Fibroblast of lung (primary cell): ENCODE measurements at regions not wholly inside any gene's neighbourhood (a gene's known extent, or its start where the extent isn't known, plus 50 kb on each side); places are given as distances from the start of the nearest gene placed in this dataset.

Source experiments
- DNase-seq, 2 donors: peaks; one replicate each; pipeline versions ENCODE4 v3.0.0 to v3.0.0-alpha.2; 2010; ENCODE audit warnings: low read depth in 2 of 2
- H2AFZ ChIP-seq: 2 replicates; pipeline ENCODE4 v1.5.1; 2012; ENCODE audit warnings: low read length, control low read depth, inconsistent platforms
- H3K27ac ChIP-seq: 2 replicates; pipeline ENCODE4 v1.5.1; 2011; ENCODE audit warnings: low read length, control low read depth; ENCODE audit not compliant: insufficient read depth
- H3K27me3 ChIP-seq: 2 replicates; pipeline ENCODE4 v1.5.1; 2011; ENCODE audit warnings: mild to moderate bottlenecking, low read length; ENCODE audit not compliant: control insufficient read depth, insufficient read depth
- H3K36me3 ChIP-seq: 2 replicates; pipeline ENCODE4 v1.5.1; 2011; ENCODE audit warnings: low read length; ENCODE audit not compliant: control insufficient read depth, insufficient read depth
- H3K4me1 ChIP-seq: 2 replicates; pipeline ENCODE4 v1.5.1; 2011; ENCODE audit warnings: low read length; ENCODE audit not compliant: control insufficient read depth, insufficient read depth; ENCODE audit errors: extremely low read depth
- H3K4me2 ChIP-seq: 2 replicates; pipeline ENCODE4 v1.5.1; 2011; ENCODE audit warnings: low read length, control low read depth; ENCODE audit not compliant: insufficient read depth; ENCODE audit errors: extremely low read depth
- H3K4me3 ChIP-seq, 4 experiments: fragments of 200-600 bp in 1 of 4; sonication (generic) in 1 of 4; replicated peaks in 1 of 4; 2 replicates each; pipeline ENCODE4 v1.5.1; 2011 to 2016; ENCODE audit warnings: low read length in 4 of 4, low read depth in 3 of 4, mild to moderate bottlenecking in 3 of 4, control low read depth in 2 of 4, inconsistent platforms in 1 of 4, mixed read lengths in 1 of 4; ENCODE audit not compliant: insufficient read depth in 1 of 4; ENCODE audit errors: control extremely low read depth in 1 of 4
- H3K79me2 ChIP-seq: 2 replicates; pipeline ENCODE4 v1.5.1; 2012; ENCODE audit warnings: mild to moderate bottlenecking, low read length, inconsistent platforms; ENCODE audit not compliant: control insufficient read depth, insufficient read depth
- H3K9ac ChIP-seq: 2 replicates; pipeline ENCODE4 v1.5.1; 2011; ENCODE audit warnings: mild to moderate bottlenecking, low read length, control low read depth; ENCODE audit not compliant: insufficient read depth
- H3K9me3 ChIP-seq: 2 replicates; pipeline ENCODE4 v1.5.1; 2012; ENCODE audit warnings: low read depth, low read length; ENCODE audit not compliant: control insufficient read depth, insufficient read depth
- H4K20me1 ChIP-seq: 2 replicates; pipeline ENCODE4 v1.5.1; 2011; ENCODE audit warnings: low read length; ENCODE audit not compliant: control insufficient read depth, insufficient read depth; ENCODE audit errors: extremely low read depth
- CTCF ChIP-seq, 2 donors: IDR thresholded peaks in 1 of 2; conservative IDR thresholded peaks in 1 of 2; 1 replicate in 1 of 2; 2 replicates in 1 of 2; pipeline ENCODE4 v1.5.1; 2011 to 2012; ENCODE audit warnings: low read length in 2 of 2, control low read depth in 1 of 2, inconsistent platforms in 1 of 2, low read depth in 1 of 2, mild to moderate bottlenecking in 1 of 2
- EZH2 ChIP-seq: IDR thresholded peaks from 2 replicates; pipeline ENCODE4 v1.5.1; 2012; ENCODE audit warnings: low read length, control low read depth, mild to moderate bottlenecking; ENCODE audit errors: missing control alignments

DNA sequence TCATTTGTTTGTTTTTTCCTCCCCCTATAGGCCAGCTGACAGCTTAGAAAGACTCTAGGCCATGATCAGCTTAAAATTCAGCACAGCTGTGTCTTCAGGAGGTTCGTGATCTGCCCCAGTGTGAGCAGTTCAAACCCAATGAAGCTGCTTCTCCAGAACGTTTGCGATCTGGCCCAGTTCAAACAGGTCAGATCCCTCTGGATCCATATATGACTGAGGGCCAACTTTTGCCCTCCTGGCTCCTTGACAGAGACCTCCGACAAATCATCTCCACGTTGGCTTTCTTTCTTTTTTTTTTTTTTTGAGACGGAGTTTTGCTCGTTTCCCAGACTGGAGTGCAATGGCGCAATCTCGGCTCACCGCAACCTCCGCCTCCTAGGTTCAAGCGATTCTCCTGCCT, 50.2 kb upstream of the ATF7IP2 start:
- no peak overlapping the region for H3K27ac ChIP-seq
- no peaks in the 10 kb centered on the region for H3K79me2 ChIP-seq
- no peak overlapping the region for H2AFZ ChIP-seq
- H3K4me1 ChIP-seq, result no peaks in the 10 kb centered on the region
- no peaks in the 10 kb centered on the region for H3K36me3 ChIP-seq
- H4K20me1 ChIP-seq, result no peaks in the 10 kb centered on the region
- no peak overlapping the region for H3K4me2 ChIP-seq
- no peak for DNase-seq
- no peak overlapping the region for H3K9ac ChIP-seq
- TF ChIP-seq CTCF (conservative IDR thresholded peaks at IDR 0.05 in 1 of 2, IDR thresholded peaks at IDR 0.05 in 1 of 2; ENCODE audit: low read depth in 1 of 2, low read length in 2 of 2) (no peak), EZH2 (no peak)
- H3K27me3 ChIP-seq, result no peaks in the 10 kb centered on the region
- H3K9me3 ChIP-seq, result no peaks in the 10 kb centered on the region
- no peak overlapping the region for H3K4me3 ChIP-seq
